Dedifferentiated amniotic fluid mesenchymal stem cell (primary cell): ENCODE measurements at regions not wholly inside any gene's neighbourhood (a gene's known extent, or its start where the extent isn't known, plus 50 kb on each side); places are given as distances from the start of the nearest gene placed in this dataset.

Source experiments
- DNase-seq: peaks from one replicate; pipeline ENCODE4 v3.0.0-alpha.2; 2016; ENCODE audit errors: extremely low spot score

DNA sequence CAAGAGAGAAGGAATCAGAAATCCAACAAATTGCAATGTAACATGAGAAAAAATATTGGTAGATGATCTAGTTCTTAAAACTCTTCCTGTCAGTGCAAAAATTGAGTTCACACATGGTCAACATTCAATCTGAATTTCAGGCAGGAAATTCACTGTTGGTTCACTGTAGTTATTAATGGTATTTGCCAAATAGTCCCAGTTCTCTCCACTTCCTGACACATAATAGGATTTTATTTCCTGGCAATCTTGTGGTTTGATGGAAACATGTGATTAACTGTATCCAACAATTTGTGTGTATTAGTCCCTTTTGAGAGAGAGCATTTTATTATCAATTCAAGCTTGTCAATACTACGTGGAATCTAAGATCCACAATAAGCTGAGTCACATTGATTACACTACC, 1103.1 kb downstream of the ROBO2 start:
- DNase-seq = no peak

- no peak for DNase-seq
Observed at GRCh38 chr3:78148986-78149717, 1109.3 kb downstream of the ROBO2 start.

DNA sequence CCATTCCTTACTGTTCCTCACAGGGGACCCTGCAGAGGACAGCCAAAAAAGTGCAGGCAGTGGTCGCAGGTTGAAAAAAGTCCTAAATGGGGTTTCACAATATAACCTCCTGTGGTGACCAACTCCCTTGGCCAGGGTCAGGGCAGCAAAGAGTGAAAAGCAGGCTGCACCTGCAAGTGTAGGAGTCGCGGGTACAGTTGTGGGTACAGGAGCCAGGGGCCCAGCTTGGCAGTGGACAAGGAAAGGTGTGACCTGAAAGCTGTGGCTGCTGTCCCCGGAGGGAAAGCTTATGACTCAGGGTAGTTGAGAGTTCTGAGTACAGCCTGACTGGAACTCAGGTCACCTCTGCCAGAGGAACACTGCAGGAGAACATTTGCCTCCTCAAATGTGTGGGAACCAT, 1114.1 kb downstream of the ROBO2 start:
- DNase-seq = no peak

DNA sequence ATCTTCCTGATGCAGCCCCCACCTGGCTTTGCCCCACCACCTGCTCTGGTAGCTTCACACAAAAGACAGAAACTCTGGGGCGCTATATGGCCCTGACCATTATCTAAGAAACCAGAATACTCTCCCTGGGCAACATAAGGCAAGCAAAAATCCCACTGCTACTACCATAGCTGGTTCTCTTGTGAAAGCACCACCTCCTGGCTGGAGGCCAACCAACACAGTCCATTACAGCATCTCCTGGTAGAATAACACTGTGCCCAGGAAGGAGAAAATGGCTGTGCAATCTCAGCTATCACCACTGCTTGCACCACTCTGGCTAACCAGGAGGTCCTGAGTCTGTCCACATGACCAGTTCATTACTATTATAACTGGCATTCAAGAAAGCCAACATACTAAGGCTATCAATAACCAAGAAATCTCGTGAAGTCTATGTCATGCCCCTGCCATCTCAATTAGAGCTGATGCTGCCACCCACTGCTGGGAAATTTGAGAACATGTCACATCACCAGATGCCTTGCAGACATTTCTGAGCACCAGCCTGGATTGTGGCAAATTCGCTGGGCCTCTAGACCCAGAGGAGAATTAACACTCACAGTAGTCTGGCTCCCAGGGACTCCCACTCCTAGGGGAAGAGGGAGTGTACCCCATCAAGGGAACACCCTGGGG, 1114.8 kb downstream of the ROBO2 start:
- no peak for DNase-seq

DNA sequence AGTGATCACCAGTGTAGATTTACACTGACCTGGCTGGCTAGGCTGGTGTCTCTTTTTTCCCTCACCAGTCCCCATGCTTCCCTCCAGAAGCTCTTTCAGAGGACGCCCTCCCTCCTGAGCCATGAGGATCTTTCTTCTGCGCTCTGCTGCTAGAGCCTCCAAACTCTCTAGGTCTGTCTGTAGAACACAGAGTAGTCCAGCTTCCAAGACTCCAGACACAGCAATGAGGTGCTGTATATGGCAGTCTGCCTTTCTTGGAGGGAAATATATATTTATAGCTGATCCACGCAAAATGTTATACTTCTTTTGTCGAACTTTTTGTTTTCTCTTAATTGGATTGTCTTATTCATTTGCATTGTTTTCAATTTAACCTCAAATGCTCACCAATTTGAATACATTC, 1121.8 kb downstream of the ROBO2 start:
- no peak for DNase-seq

DNA sequence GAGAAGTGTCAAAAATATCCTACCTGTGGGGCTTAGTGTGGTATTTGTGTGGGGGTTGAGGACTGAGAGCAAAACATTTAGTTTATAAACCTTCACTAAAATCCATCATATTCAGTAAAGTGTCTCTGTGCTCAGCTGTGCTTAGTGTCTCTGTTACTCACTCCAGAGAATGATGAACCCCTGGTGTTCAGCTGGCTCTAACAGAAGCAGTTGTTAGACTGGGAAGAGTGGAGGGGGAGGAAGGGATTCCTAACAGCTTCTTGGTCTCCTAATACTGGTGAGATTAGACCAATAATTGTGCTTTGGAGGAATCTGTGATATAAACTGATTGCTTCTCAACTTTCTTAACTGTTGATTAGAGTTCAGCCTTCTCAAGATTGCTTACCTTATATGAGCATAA, 1123.5 kb downstream of the ROBO2 start:
- DNase-seq = no peak

DNA sequence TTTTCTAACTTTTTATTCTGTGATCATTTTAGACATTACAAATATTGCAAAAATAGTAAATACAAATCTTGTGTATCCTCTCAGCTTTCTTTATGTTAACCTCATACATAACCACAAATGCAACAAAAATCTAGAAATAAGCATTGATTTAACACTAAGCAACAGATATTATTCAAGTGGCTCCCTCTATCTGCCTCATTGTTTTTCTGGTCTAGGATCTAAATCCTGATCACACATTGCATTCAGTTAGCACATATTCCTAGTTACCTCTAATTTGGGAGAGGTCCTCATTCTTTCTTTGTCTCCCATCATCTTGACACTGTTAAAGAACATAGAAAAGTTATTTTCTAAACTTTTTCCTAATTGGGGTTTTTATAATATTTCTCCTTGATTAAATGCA, 1126.0 kb downstream of the ROBO2 start:
- no peak for DNase-seq

DNA sequence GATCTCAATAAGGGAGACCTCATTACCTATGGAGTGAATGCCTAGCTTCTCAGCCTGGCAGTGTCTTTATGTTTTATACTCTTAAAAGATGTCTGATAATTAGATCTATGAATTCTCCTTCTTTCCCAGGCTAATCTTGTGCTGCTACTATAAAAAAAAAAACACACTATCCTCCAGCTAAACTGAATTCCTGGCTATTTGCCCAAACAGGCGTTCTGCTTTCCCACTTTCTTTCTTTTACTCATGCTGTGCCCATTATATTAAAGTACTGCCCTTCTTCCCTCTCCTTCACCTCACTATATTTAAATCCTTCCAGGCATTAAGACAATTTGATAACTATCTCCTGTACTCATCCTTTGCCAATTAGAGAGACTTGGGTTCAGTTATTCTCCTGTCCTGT, 1134.9 kb downstream of the ROBO2 start:
- no peak for DNase-seq

- DNase-seq = no peak
Observed at GRCh38 chr3:78176869-78177268, 1137.0 kb downstream of the ROBO2 start.

- no peak for DNase-seq
Observed at GRCh38 chr3:78177780-78178179, 1137.9 kb downstream of the ROBO2 start.

GRCh38 chr3:78178209-78178608, 1138.3 kb downstream of the ROBO2 start:
- DNase-seq = no peak

- no peak for DNase-seq
Observed at GRCh38 chr3:78178740-78179363, 1139.0 kb downstream of the ROBO2 start.

- no peak for DNase-seq
Observed at GRCh38 chr3:78183906-78184599, 1144.2 kb downstream of the ROBO2 start.

- no peak for DNase-seq
Observed at GRCh38 chr3:78186404-78186803, 1146.5 kb downstream of the ROBO2 start.

DNA sequence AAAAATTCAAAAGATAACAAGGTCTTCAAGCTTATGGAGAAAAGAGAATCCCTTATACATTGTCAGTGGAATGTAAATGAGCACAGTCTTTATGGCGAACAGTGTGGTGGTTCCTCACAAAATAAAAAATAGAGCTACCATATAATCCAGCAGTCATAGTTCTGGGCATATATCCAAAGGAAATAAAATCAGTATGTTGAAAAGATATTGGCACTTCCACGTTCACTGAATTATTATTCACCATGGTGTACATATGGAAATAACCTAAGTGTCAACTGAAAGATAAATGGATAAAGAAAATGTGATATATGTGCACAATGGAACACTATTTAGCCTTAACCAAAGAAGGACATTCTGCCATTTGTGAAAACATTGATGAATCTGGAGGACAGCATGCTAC, 1161.2 kb downstream of the ROBO2 start:
- DNase-seq = no peak

GRCh38 chr3:78204977-78205376, 1165.1 kb downstream of the ROBO2 start:
- peak; percentile 93 for DNase-seq

GRCh38 chr3:78221300-78221699, 1181.4 kb downstream of the ROBO2 start:
- DNase-seq = no peak

DNA sequence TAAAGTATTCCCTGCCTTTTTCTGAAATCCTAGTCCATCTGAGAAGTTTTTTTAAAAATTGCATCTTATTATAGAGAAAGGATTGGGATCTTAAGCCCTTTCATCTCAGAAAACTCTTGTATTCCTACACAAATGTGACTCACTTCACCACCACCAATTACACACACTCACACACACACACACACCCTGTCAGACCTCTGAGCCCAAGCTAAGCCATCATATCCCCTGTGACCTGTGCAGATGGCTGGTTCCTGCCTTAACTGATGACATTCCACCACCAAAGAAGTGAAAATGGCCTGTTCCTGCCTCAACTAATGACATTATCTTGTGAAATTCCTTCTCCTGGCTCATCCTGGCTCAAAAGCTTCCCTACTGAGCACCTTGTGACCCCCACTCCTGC, 1181.9 kb downstream of the ROBO2 start:
- DNase-seq = no peak

GRCh38 chr3:78235841-78236240, 1195.9 kb downstream of the ROBO2 start:
- no peak for DNase-seq

GRCh38 chr3:78238811-78239210, 1198.9 kb downstream of the ROBO2 start:
- no peak for DNase-seq

DNA sequence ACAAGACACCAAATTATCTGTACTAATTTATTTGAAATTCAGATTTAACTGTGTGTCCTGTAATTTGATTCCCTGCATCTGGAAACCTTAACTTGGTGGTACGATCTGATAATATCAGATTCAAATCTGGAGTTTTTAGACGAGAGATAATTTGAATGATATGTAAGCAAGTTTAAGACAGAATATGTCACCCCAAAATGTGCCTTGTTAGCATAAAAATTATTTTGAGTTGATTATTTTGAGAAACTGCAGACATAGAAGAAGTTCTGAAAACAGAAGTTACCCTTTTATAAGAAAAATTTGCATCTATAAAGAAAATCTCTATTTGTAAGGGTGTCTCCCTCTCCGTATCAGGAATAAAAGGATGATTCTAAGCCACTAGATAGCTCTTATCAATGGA, 1202.8 kb downstream of the ROBO2 start:
- DNase-seq = no peak

DNA sequence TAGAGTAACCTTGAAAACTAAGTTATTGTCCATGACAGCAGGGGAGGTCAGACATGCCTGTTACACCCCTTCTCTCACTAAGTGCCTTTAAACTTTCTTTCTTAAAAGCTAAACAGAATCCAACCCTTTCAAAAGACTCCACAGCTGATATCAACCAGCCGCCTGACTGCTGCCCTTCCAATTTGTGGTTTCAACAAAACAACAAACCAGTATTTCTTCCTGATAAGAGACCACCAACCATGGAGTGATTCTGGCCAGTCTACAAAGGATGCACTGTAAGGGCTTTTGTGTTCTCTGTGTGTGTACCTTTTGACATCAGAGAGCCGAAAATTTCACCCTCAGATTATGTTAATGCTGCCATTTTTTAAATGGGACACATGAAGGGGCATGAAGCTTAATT, 1204.2 kb downstream of the ROBO2 start:
- DNase-seq = no peak

GRCh38 chr3:78249294-78249693, 1209.4 kb downstream of the ROBO2 start:
- no peak for DNase-seq
